GM18511 (cell line): ENCODE measurements at regions not wholly inside any gene's neighbourhood (a gene's known extent, or its start where the extent isn't known, plus 50 kb on each side); places are given as distances from the start of the nearest gene placed in this dataset.

Source experiments
- ATAC-seq: cut with Tn5 transposase; IDR thresholded peaks from one replicate; pipeline ENCODE4 v1.9.1; 2021; ENCODE audit warnings: mild to moderate bottlenecking, moderate library complexity; ENCODE audit not compliant: unreplicated experiment

GRCh38 chr17:72588561-72588960 lies 467.7 kb downstream of the SOX9 start:
- ATAC-seq = no peak

- ATAC-seq = no peak
Measured at GRCh38 chr17:72588961-72589360, 468.1 kb downstream of the SOX9 start.

GRCh38 chr17:72590382-72590781 lies 469.6 kb downstream of the SOX9 start:
- ATAC-seq = no peak

- ATAC-seq = no peak
Measured at GRCh38 chr17:72590882-72591281, 470.1 kb downstream of the SOX9 start.

- ATAC-seq = no peak
Measured at GRCh38 chr17:72591289-72592241, 470.7 kb downstream of the SOX9 start.

- ATAC-seq = peak; percentile 76
Measured at GRCh38 chr17:72592242-72592966, 471.6 kb downstream of the SOX9 start.

- no peak for ATAC-seq
Measured at GRCh38 chr17:72592967-72593325, 472.1 kb downstream of the SOX9 start.

GRCh38 chr17:72594248-72594647 lies 473.4 kb downstream of the SOX9 start:
- no peak for ATAC-seq
